ENCODE measurements at regions not wholly inside any gene's neighbourhood (a gene's known extent, or its start where the extent isn't known, plus 50 kb on each side); places are given as distances from the start of the nearest gene placed in this dataset.

DNA sequence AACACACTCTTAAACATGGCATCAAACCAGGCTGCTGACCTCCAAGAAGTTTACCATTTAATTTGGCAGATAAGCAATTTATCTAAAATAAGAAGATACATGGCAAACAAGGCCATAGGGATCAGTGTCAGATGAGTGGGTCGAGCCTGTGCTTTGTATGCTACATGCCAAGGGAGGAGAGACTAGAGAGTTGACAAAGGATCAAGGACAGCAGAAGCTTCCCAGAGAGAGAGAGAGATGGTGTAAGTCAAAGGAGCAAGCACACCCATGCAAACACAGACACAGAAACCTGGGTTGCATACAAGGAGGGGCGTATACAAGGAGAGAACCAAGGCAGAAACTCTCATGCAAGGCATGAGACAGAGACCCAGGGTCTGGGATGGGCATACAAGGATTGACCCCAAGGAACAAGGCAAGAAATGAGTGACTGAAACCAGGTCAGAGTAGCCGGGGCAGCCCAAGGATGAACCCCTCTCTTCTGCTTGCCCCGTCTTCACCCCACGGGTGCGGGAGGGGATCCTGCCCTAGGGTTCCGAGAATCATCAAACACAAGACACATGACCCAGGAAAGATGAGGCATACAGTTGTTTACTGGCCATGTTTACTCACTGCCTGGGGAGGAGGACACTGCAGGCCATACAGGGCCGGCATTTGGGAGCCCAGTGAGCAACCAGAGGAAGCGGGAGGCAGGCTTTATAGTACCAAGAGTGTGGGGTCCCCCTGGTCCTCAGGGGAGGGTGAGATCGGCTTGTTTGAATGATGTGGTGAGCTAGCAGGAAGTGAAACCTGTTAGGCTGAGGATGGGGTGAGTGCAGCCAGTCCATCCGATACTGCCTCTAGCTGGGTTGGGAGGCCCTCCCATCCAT, 529.2 kb upstream of the ID2 start:
- Histone ChIP-seq H3K27ac (ENCODE audit: low read depth in 1 of 2, low read length in 2 of 2) (no peak overlapping the region), H3K9me3 (ENCODE audit: control insufficient read depth in 4 of 4, low read length in 3 of 4) (no peaks in the 10 kb centered on the region), H3K9ac (ENCODE audit: low read depth in 1 of 2, low read length in 2 of 2) (no peak overlapping the region), H3K4me3 (ENCODE audit: low read depth in 1 of 3, low read length in 3 of 3) (no peak overlapping the region), H3K4me1 (ENCODE audit: control insufficient read depth in 4 of 4, insufficient read depth in 4 of 4, low read length in 3 of 4) (no peaks in the 10 kb centered on the region), H3K27me3 (ENCODE audit: control insufficient read depth in 4 of 4, insufficient read depth in 4 of 4, low read length in 3 of 4) (no peaks in the 10 kb centered on the region), H3K36me3 (ENCODE audit: control insufficient read depth in 4 of 4, insufficient read depth in 3 of 4, low read depth in 1 of 4, low read length in 3 of 4) (peaks cover 0 to 4% (median 0%) of the 10 kb centered on the region in 4 donors)
- WGBS, result 68% methylated on average over 11 of the region's 11 CpGs
- no peak for DNase-seq (ENCODE audit: low spot score)
- TF ChIP-seq FOXA2 (IDR thresholded peaks at IDR 0.05) (peak; percentile 44), FOXA1 (IDR thresholded peaks at IDR 0.05) (peak; percentile 19)
- TF ChIP-seq, protein P1, sequence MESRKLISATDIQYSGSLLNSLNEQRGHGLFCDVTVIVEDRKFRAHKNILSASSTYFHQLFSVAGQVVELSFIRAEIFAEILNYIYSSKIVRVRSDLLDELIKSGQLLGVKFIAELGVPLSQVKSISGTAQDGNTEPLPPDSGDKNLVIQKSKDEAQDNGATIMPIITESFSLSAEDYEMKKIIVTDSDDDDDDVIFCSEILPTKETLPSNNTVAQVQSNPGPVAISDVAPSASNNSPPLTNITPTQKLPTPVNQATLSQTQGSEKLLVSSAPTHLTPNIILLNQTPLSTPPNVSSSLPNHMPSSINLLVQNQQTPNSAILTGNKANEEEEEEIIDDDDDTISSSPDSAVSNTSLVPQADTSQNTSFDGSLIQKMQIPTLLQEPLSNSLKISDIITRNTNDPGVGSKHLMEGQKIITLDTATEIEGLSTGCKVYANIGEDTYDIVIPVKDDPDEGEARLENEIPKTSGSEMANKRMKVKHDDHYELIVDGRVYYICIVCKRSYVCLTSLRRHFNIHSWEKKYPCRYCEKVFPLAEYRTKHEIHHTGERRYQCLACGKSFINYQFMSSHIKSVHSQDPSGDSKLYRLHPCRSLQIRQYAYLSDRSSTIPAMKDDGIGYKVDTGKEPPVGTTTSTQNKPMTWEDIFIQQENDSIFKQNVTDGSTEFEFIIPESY (IDR thresholded peaks at IDR 0.05), result no peak

DNA sequence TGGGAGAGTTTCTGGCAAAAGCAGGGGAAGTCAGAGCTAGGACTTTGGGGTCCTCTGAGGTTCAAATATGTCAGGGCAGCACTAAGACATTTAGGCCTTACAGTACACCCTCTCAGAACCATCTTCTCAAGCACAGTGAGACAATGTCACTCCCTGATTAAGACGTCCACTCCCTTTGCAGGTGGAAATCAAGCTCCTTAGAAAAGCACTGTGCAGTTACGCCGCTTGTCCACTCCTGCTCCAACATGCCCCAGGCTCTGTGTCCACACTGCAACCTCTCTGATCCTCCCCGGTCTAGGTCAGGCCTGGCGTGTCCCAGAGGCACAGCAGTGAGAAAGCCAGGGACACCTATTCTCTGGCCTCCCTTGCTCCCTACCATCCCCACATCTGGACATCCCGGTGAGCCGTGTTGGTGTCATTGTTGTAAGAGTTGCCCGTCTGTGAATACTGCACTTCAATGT, 528.6 kb upstream of the ID2 start:
- Histone ChIP-seq H3K9me3 (ENCODE audit: control insufficient read depth in 4 of 4, low read length in 3 of 4) (no peaks in the 10 kb centered on the region), H3K9ac (ENCODE audit: low read depth in 1 of 2, low read length in 2 of 2) (no peak overlapping the region), H3K4me3 (ENCODE audit: low read depth in 1 of 3, low read length in 3 of 3) (no peak overlapping the region), H3K27ac (ENCODE audit: low read depth in 1 of 2, low read length in 2 of 2) (no peak overlapping the region), H3K27me3 (ENCODE audit: control insufficient read depth in 4 of 4, insufficient read depth in 4 of 4, low read length in 3 of 4) (no peaks in the 10 kb centered on the region), H3K36me3 (ENCODE audit: control insufficient read depth in 4 of 4, insufficient read depth in 3 of 4, low read depth in 1 of 4, low read length in 3 of 4) (peaks cover 0 to 4% (median 0%) of the 10 kb centered on the region in 4 donors), H3K4me1 (ENCODE audit: control insufficient read depth in 4 of 4, insufficient read depth in 4 of 4, low read length in 3 of 4) (no peaks in the 10 kb centered on the region)
- no peak for DNase-seq (ENCODE audit: low spot score)
- 98% methylated on average over 8 of the region's 8 CpGs for WGBS
- TF ChIP-seq FOXA1 (IDR thresholded peaks at IDR 0.05) (no peak), MAX (IDR thresholded peaks at IDR 0.05) (no peak), GABPA (IDR thresholded peaks at IDR 0.05 in 1 of 2, conservative IDR thresholded peaks at IDR 0.05 in 1 of 2) (no peak), ATF3 (IDR thresholded peaks at IDR 0.05) (no peak), RAD21 (IDR thresholded peaks at IDR 0.05) (no peak), YY1 (IDR thresholded peaks at IDR 0.05) (no peak), SP1 (IDR thresholded peaks at IDR 0.05) (no peak), HNF4G (IDR thresholded peaks at IDR 0.05) (no peak), NR2F2 (IDR thresholded peaks at IDR 0.05) (no peak), TAF1 (conservative IDR thresholded peaks at IDR 0.05) (no peak), JUND (IDR thresholded peaks at IDR 0.05) (no peak), HNF4A (conservative IDR thresholded peaks at IDR 0.05) (no peak), EGR1 (IDR thresholded peaks at IDR 0.05; ENCODE audit: low read depth in 2 of 2) (no peak), RXRA (IDR thresholded peaks at IDR 0.05) (no peak)
- TF ChIP-seq, protein P2, sequence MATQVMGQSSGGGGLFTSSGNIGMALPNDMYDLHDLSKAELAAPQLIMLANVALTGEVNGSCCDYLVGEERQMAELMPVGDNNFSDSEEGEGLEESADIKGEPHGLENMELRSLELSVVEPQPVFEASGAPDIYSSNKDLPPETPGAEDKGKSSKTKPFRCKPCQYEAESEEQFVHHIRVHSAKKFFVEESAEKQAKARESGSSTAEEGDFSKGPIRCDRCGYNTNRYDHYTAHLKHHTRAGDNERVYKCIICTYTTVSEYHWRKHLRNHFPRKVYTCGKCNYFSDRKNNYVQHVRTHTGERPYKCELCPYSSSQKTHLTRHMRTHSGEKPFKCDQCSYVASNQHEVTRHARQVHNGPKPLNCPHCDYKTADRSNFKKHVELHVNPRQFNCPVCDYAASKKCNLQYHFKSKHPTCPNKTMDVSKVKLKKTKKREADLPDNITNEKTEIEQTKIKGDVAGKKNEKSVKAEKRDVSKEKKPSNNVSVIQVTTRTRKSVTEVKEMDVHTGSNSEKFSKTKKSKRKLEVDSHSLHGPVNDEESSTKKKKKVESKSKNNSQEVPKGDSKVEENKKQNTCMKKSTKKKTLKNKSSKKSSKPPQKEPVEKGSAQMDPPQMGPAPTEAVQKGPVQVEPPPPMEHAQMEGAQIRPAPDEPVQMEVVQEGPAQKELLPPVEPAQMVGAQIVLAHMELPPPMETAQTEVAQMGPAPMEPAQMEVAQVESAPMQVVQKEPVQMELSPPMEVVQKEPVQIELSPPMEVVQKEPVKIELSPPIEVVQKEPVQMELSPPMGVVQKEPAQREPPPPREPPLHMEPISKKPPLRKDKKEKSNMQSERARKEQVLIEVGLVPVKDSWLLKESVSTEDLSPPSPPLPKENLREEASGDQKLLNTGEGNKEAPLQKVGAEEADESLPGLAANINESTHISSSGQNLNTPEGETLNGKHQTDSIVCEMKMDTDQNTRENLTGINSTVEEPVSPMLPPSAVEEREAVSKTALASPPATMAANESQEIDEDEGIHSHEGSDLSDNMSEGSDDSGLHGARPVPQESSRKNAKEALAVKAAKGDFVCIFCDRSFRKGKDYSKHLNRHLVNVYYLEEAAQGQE (IDR thresholded peaks at IDR 0.05), result no peak
- TF ChIP-seq, protein P1 (IDR thresholded peaks at IDR 0.05), result no peak
- TF ChIP-seq, protein P3, sequence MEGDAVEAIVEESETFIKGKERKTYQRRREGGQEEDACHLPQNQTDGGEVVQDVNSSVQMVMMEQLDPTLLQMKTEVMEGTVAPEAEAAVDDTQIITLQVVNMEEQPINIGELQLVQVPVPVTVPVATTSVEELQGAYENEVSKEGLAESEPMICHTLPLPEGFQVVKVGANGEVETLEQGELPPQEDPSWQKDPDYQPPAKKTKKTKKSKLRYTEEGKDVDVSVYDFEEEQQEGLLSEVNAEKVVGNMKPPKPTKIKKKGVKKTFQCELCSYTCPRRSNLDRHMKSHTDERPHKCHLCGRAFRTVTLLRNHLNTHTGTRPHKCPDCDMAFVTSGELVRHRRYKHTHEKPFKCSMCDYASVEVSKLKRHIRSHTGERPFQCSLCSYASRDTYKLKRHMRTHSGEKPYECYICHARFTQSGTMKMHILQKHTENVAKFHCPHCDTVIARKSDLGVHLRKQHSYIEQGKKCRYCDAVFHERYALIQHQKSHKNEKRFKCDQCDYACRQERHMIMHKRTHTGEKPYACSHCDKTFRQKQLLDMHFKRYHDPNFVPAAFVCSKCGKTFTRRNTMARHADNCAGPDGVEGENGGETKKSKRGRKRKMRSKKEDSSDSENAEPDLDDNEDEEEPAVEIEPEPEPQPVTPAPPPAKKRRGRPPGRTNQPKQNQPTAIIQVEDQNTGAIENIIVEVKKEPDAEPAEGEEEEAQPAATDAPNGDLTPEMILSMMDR (IDR thresholded peaks at IDR 0.05; ENCODE audit: low read depth, low read length, missing input control), result no peak
